Transverse colon (tissue), 3 donors: ENCODE measurements at regions not wholly inside any gene's neighbourhood (a gene's known extent, or its start where the extent isn't known, plus 50 kb on each side); places are given as distances from the start of the nearest gene placed in this dataset.

Source experiments
- CTCF ChIP-seq, 5 experiments: fragments of 200-600 bp in 3 of 5; fragments of 450-650 bp in 2 of 5; sonication (generic) in 3 of 5; IDR thresholded peaks; 1 replicate in 2 of 5; 2 replicates in 3 of 5; pipeline ENCODE4 v1.5.1; 2016 to 2017; ENCODE audit warnings: antibody characterized with exemption in 5 of 5, inconsistent platforms in 3 of 5, mild to moderate bottlenecking in 2 of 5, moderate library complexity in 1 of 5
- EP300 ChIP-seq: sonication (generic); formaldehyde crosslinking; IDR thresholded peaks from one replicate; pipeline ENCODE4 v1.6.1; 2017; ENCODE audit warnings: antibody characterized with exemption, low read depth
- POLR2A ChIP-seq: fragments of 450-650 bp; IDR thresholded peaks from one replicate; pipeline ENCODE4 v1.6.1; 2016; ENCODE audit warnings: antibody characterized with exemption, mild to moderate bottlenecking, moderate library complexity

GRCh38 chr15:36347272-36347858 is 232.1 kb upstream of the CDIN1 start:
- TF ChIP-seq EP300 (no peak), CTCF (IDR thresholded peaks at IDR 0.05) (no peak), POLR2A (no peak)
